K562 (cell line): ENCODE measurements at regions not wholly inside any gene's neighbourhood (a gene's known extent, or its start where the extent isn't known, plus 50 kb on each side); places are given as distances from the start of the nearest gene placed in this dataset.

Experiments used
- ATAC-seq: fragments of 200-7000 bp; cut with Tn5 transposase; 3 replicates; pipeline ENCODE4 v1.9.1; 2020; ENCODE audit warnings: moderate library complexity
- BruUV-seq: library from RNA; stranded (reverse); fragments of 400-500 nt; replicated peaks from 2 replicates; lab custom pipeline; 2021; lab: Mats Ljungman, UMichigan
- CTCF ChIA-PET: fragments of 300-600 bp; formaldehyde crosslinking; extraction: SDS; loops from one replicate; lab custom pipeline; 2021; ENCODE audit warnings: low intra/inter-chr PET ratio; lab: Yijun Ruan, JAX
- POLR2A ChIA-PET: fragments of 300-600, 350-650 bp; sonication (Branson Sonifier 250); formaldehyde crosslinking; extraction: SDS; loops from one replicate; lab custom pipeline; 2021; ENCODE audit warnings: antibody characterized with exemption, inconsistent platforms; lab: Yijun Ruan, JAX
- DNase-seq, 4 experiments: peaks; one replicate each; pipeline versions ENCODE4 v3.0.0 to v3.0.0-alpha.2; 2011 to 2018; ENCODE audit warnings: low spot score in 3 of 4, mixed read lengths in 3 of 4; ENCODE audit errors: extremely low read depth in 1 of 4
- FAIRE-seq: peaks from 2 replicates; lab custom pipeline; 2011; peaks lifted over from hg19 to GRCh38; lab: Jason Lieb, UNC
- H2AFZ ChIP-seq: 2 replicates; pipeline ENCODE4 v1.6.0; 2011; ENCODE audit warnings: low read depth, low read length, control low read depth, inconsistent platforms
- H3K27ac ChIP-seq: fragments of 200-600 bp; 3 replicates; pipeline ENCODE4 v1.8.0; 2011; ENCODE audit warnings: low read depth, mild to moderate bottlenecking, control low read depth, inconsistent platforms, low read length, moderate library complexity, mixed read lengths; ENCODE audit errors: extremely low read depth
- H3K27me3 ChIP-seq, 2 experiments: fragments of 300-600 bp in 1 of 2; 2 replicates in 1 of 2; 3 replicates in 1 of 2; pipeline versions ENCODE4 v1.6.0 to v1.8.0; 2011; ENCODE audit warnings: inconsistent platforms in 2 of 2, low read length in 2 of 2, mild to moderate bottlenecking in 1 of 2, mixed read lengths in 1 of 2, moderate library complexity in 1 of 2; ENCODE audit not compliant: control insufficient read depth in 2 of 2, insufficient read depth in 2 of 2
- H3K36me3 ChIP-seq: fragments of 300-600 bp; 3 replicates; pipeline ENCODE4 v1.8.0; 2011; ENCODE audit warnings: mild to moderate bottlenecking, low read length, inconsistent platforms; ENCODE audit not compliant: control insufficient read depth, insufficient read depth
- H3K4me1 ChIP-seq, 2 experiments: fragments of 200-600 bp in 1 of 2; replicated peaks in 1 of 2; 2 replicates in 1 of 2; 3 replicates in 1 of 2; pipeline versions ENCODE4 v1.5.1 to v1.8.0; 2011; ENCODE audit warnings: inconsistent platforms in 2 of 2, low read length in 2 of 2, mild to moderate bottlenecking in 1 of 2, mixed read lengths in 1 of 2, moderate library complexity in 1 of 2; ENCODE audit not compliant: control insufficient read depth in 2 of 2, insufficient read depth in 2 of 2
- H3K4me2 ChIP-seq: 2 replicates; pipeline ENCODE4 v1.6.1; 2011; ENCODE audit warnings: low read length, control low read depth, inconsistent platforms, mixed read lengths; ENCODE audit not compliant: insufficient read depth
- H3K4me3 ChIP-seq: fragments of 200-600 bp; sonication (generic), shearing (Covaris generic); 2 replicates; pipeline ENCODE4 v1.5.1; 2016; ENCODE audit warnings: control low read depth, inconsistent platforms
- H3K79me2 ChIP-seq: fragments of 200-600 bp; 3 replicates; pipeline ENCODE4 v1.8.0; 2011; ENCODE audit warnings: low read length, inconsistent platforms; ENCODE audit not compliant: control insufficient read depth, insufficient read depth
- H3K9ac ChIP-seq, 2 experiments: 2 replicates each; pipeline versions ENCODE4 v1.6.0 to v1.6.1; 2011; ENCODE audit warnings: low read depth in 2 of 2, low read length in 2 of 2, control low read depth in 1 of 2, inconsistent platforms in 1 of 2, mild to moderate bottlenecking in 1 of 2, mixed read lengths in 1 of 2; ENCODE audit not compliant: insufficient read depth in 1 of 2
- H3K9me1 ChIP-seq: one replicate; pipeline ENCODE4 v1.6.0; 2011; ENCODE audit warnings: inconsistent platforms, mild to moderate bottlenecking, low read length, moderate library complexity; ENCODE audit not compliant: control insufficient read depth, insufficient read depth
- H3K9me3 ChIP-seq: replicated peaks from 2 replicates; pipeline ENCODE4 v1.5.1; 2011; ENCODE audit warnings: low read depth, low read length, inconsistent platforms; ENCODE audit not compliant: control insufficient read depth, insufficient read depth
- H4K20me1 ChIP-seq: replicated peaks from 2 replicates; pipeline ENCODE4 v1.6.1; 2011; ENCODE audit warnings: low read length, inconsistent platforms, mixed read lengths; ENCODE audit not compliant: control insufficient read depth, insufficient read depth
- ATF7 ChIP-seq: fragments of 450-650 bp; IDR thresholded peaks from 2 replicates; pipeline ENCODE4 v1.7.1; 2014; ENCODE audit warnings: mild to moderate bottlenecking, moderate library complexity
- CBX1 ChIP-seq: sonication (generic); IDR thresholded peaks from 2 replicates; pipeline ENCODE4 v1.6.1; 2016; ENCODE audit warnings: antibody characterized with exemption, low read depth, mild to moderate bottlenecking
- CHD4 ChIP-seq: fragments of 200-600 bp; sonication (generic); IDR thresholded peaks from 3 replicates; pipeline ENCODE4 v1.6.1; 2012; ENCODE audit warnings: low read depth, mild to moderate bottlenecking, mixed read lengths, low read length, inconsistent platforms; ENCODE audit not compliant: insufficient read depth, insufficient replicate concordance, poor library complexity, severe bottlenecking
- GTF2F1 ChIP-seq: IDR thresholded peaks from 2 replicates; pipeline ENCODE4 v1.6.1; 2011; ENCODE audit warnings: low read depth, low read length, improper control_type of control experiment
- KLF6 ChIP-seq: fragments of 250-450 bp; sonication (Bioruptor Pico); IDR thresholded peaks from 2 replicates; pipeline ENCODE4 v1.4.0; 2020; ENCODE audit warnings: mild to moderate bottlenecking, moderate library complexity, borderline replicate concordance
- PTBP1 ChIP-seq: fragments of 200-400 bp; formaldehyde crosslinking; IDR thresholded peaks from 2 replicates; pipeline ENCODE4 v1.6.1; 2017; ENCODE audit warnings: low read depth, low read length
- RFX7 ChIP-seq: fragments of 250-450 bp; sonication (Bioruptor Pico); IDR thresholded peaks from 2 replicates; pipeline ENCODE4 v1.5.1; 2021; ENCODE audit warnings: mild to moderate bottlenecking
- SNRNP70 ChIP-seq: fragments of 200-400 bp; formaldehyde crosslinking; optimal IDR thresholded peaks from 2 replicates; pipeline ENCODE3; 2017; ENCODE audit warnings: low read depth, low read length
- TEAD2 ChIP-seq: fragments of 450-650 bp; IDR thresholded peaks from 2 replicates; pipeline ENCODE4 v1.6.1; 2016; ENCODE audit warnings: missing genetic modification characterization, control low read depth, missing compliant biosample characterization
- whole genome bisulfite sequencing: fragments of 100-300 bp; shearing (Covaris generic); methylation state at CpG from one replicate; pipeline ENCODE4 v1.1.6; 2016; ENCODE audit warnings: low coverage, mixed read lengths; ENCODE audit not compliant: insufficient coverage; ENCODE audit errors: missing lambda C conversion rate; 5-methylcytosine and 5-hydroxymethylcytosine counted together
- in situ Hi-C: fragments of 300-500 bp; cut with MboI; formaldehyde crosslinking; loops from 4 replicates; pipeline ENCODE4 v1.15.0; 2018; ENCODE audit warnings: inconsistent platforms, mixed read lengths
- intact Hi-C: fragments of 100-400 bp; cut with micrococcal nuclease; formaldehyde crosslinking; loops from 2 replicates; pipeline ENCODE4 v1.14.2; 2022
- TF ChIP-seq, protein P1 (sequence below): fragments of 150-350 bp; IDR thresholded peaks from 2 replicates; pipeline ENCODE4 v1.6.1; 2014; ENCODE audit warnings: low read depth, mild to moderate bottlenecking, low read length, borderline replicate concordance
- TF ChIP-seq, protein P2 (sequence below): fragments of 450-650 bp; IDR thresholded peaks from 2 replicates; pipeline ENCODE4 v1.6.1; 2016; ENCODE audit warnings: low read depth

DNA sequence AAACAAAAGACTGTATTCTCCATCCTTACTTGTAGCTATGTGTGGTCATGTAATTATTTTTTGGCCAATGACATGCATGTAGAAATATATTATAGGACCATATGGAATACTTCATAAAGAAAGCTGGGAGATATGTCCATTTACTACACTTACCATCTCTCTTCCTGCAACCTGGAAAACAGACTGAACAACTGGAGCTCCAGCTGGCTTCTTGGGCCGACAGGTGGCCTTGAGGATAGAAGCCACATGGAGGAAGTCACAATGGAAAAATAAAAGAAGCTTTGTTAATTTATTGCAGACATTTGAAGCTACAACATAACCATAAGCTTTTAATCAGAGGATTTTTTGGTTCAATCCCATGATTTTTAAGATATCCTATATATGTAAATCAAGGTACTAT, 167.9 kb upstream of the CBLB start:
- 17% methylated on average over 1 of the region's 1 CpG for WGBS
- no peak overlapping the region for H2AFZ ChIP-seq
- POLR2A ChIA-PET = no interaction called here
- CTCF ChIA-PET = no interaction called here
- no peaks in the 10 kb centered on the region for H4K20me1 ChIP-seq
- no peaks in the 10 kb centered on the region for H3K4me1 ChIP-seq
- no peaks in the 10 kb centered on the region for H3K79me2 ChIP-seq
- no peak overlapping the region for H3K27ac ChIP-seq
- H3K9me3 ChIP-seq = no peaks in the 10 kb centered on the region
- FAIRE-seq (no peak), DNase-seq (no peak), ATAC-seq (no peak)
- intact Hi-C loops (no loop called here), in situ Hi-C loops (no loop called here)
- no peak overlapping the region for H3K4me3 ChIP-seq
- H3K27me3 ChIP-seq = no peaks in the 10 kb centered on the region
- no peaks in the 10 kb centered on the region for H3K9me1 ChIP-seq
- no peak overlapping the region for H3K4me2 ChIP-seq
- no peak overlapping the region for H3K9ac ChIP-seq
- BruUV-seq = no TSS peak
- H3K36me3 ChIP-seq = no peaks in the 10 kb centered on the region
- TF ChIP-seq, protein P1, sequence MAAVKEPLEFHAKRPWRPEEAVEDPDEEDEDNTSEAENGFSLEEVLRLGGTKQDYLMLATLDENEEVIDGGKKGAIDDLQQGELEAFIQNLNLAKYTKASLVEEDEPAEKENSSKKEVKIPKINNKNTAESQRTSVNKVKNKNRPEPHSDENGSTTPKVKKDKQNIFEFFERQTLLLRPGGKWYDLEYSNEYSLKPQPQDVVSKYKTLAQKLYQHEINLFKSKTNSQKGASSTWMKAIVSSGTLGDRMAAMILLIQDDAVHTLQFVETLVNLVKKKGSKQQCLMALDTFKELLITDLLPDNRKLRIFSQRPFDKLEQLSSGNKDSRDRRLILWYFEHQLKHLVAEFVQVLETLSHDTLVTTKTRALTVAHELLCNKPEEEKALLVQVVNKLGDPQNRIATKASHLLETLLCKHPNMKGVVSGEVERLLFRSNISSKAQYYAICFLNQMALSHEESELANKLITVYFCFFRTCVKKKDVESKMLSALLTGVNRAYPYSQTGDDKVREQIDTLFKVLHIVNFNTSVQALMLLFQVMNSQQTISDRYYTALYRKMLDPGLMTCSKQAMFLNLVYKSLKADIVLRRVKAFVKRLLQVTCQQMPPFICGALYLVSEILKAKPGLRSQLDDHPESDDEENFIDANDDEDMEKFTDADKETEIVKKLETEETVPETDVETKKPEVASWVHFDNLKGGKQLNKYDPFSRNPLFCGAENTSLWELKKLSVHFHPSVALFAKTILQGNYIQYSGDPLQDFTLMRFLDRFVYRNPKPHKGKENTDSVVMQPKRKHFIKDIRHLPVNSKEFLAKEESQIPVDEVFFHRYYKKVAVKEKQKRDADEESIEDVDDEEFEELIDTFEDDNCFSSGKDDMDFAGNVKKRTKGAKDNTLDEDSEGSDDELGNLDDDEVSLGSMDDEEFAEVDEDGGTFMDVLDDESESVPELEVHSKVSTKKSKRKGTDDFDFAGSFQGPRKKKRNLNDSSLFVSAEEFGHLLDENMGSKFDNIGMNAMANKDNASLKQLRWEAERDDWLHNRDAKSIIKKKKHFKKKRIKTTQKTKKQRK = no peak
- TF ChIP-seq, protein P2, sequence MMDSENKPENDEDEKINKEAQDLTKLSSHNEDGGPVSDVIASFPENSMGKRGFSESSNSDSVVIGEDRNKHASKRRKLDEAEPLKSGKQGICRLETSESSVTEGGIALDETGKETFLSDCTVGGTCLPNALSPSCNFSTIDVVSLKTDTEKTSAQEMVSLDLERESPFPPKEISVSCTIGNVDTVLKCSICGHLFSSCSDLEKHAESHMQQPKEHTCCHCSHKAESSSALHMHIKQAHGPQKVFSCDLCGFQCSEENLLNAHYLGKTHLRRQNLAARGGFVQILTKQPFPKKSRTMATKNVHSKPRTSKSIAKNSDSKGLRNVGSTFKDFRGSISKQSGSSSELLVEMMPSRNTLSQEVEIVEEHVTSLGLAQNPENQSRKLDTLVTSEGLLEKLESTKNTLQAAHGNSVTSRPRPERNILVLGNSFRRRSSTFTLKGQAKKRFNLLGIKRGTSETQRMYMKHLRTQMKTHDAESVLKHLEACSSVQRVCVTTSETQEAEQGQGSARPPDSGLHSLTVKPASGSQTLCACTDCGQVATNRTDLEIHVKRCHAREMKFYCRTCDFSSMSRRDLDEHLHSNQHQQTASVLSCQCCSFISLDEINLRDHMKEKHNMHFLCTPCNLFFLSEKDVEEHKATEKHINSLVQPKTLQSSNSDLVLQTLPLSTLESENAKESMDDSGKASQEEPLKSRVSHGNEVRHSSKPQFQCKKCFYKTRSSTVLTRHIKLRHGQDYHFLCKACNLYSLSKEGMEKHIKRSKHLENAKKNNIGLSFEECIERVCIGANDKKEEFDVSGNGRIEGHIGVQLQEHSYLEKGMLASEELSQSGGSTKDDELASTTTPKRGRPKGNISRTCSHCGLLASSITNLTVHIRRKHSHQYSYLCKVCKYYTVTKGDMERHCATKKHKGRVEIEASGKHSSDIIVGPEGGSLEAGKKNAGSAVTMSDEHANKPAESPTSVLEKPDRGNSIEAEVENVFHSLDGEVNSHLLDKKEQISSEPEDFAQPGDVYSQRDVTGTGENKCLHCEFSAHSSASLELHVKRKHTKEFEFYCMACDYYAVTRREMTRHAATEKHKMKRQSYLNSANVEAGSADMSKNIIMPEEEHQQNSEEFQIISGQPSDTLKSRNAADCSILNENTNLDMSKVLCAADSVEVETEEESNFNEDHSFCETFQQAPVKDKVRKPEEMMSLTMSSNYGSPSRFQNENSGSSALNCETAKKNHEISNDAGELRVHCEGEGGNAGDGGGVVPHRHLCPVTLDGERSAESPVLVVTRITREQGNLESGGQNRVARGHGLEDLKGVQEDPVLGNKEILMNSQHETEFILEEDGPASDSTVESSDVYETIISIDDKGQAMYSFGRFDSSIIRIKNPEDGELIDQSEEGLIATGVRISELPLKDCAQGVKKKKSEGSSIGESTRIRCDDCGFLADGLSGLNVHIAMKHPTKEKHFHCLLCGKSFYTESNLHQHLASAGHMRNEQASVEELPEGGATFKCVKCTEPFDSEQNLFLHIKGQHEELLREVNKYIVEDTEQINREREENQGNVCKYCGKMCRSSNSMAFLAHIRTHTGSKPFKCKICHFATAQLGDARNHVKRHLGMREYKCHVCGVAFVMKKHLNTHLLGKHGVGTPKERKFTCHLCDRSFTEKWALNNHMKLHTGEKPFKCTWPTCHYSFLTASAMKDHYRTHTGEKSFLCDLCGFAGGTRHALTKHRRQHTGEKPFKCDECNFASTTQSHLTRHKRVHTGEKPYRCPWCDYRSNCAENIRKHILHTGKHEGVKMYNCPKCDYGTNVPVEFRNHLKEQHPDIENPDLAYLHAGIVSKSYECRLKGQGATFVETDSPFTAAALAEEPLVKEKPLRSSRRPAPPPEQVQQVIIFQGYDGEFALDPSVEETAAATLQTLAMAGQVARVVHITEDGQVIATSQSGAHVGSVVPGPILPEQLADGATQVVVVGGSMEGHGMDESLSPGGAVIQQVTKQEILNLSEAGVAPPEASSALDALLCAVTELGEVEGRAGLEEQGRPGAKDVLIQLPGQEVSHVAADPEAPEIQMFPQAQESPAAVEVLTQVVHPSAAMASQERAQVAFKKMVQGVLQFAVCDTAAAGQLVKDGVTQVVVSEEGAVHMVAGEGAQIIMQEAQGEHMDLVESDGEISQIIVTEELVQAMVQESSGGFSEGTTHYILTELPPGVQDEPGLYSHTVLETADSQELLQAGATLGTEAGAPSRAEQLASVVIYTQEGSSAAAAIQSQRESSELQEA = no peak
- no peak for TF ChIP-seq TEAD2 (tag)
- TF ChIP-seq CBX1 = no peak
- TF ChIP-seq PTBP1 = no peak
- no peak for TF ChIP-seq CHD4
- no peak for TF ChIP-seq RFX7 (CRISPR knock-in tag)
- no peak for TF ChIP-seq GTF2F1
- no peak for TF ChIP-seq SNRNP70
- TF ChIP-seq KLF6 (CRISPR knock-in tag) = no peak
- TF ChIP-seq ATF7 = no peak
